T-cell (primary cell): ENCODE measurements at regions not wholly inside any gene's neighbourhood (a gene's known extent, or its start where the extent isn't known, plus 50 kb on each side); places are given as distances from the start of the nearest gene placed in this dataset.

Source experiments
- ATAC-seq, 4 experiments: fragments of 200-7000 bp in 3 of 4; fragments of 150-1000 bp in 1 of 4; cut with Tn5 transposase; replicated peaks in 1 of 4; 1 replicate in 3 of 4; 2 replicates in 1 of 4; pipeline ENCODE4 v1.10.0; 2021; ENCODE audit warnings: moderate library complexity in 3 of 4, mild to moderate bottlenecking in 2 of 4, moderate number of reproducible peaks in 1 of 4
- CTCF ChIA-PET, 2 donors: fragments of 300-600 bp; sonication (Branson Sonifier 250); formaldehyde crosslinking; loops; one replicate each; lab custom pipeline; 2022; ENCODE audit warnings: antibody characterized with exemption in 2 of 2; lab: Charles Lee
- POLR2A ChIA-PET, 2 donors: fragments of 300-600 bp; sonication (Branson Sonifier 250); formaldehyde crosslinking; loops; one replicate each; lab custom pipeline; 2022; ENCODE audit warnings: antibody characterized with exemption in 2 of 2; lab: Charles Lee
- DNase-seq, 35 experiments: peaks; one replicate each; pipeline versions ENCODE4 v3.0.0 to v3.0.0-alpha.2; 2013 to 2023
- H3K27ac ChIP-seq: one replicate; pipeline ENCODE4 v1.5.1; 2013; ENCODE audit warnings: low read length
- H3K27me3 ChIP-seq, 2 experiments: replicated peaks in 1 of 2; 1 replicate in 1 of 2; 2 replicates in 1 of 2; pipeline versions ENCODE4 v1.6.1 to v1.7.0; 2013; ENCODE audit warnings: low read length in 1 of 2, mixed read lengths in 1 of 2; ENCODE audit not compliant: control insufficient read depth in 2 of 2, insufficient read depth in 2 of 2; ENCODE audit errors: extremely low read depth in 1 of 2
- H3K36me3 ChIP-seq, 2 donors: 1 replicate in 1 of 2; 2 replicates in 1 of 2; pipeline versions ENCODE4 v1.6.1 to v1.7.0; 2013; ENCODE audit warnings: low read length in 1 of 2; ENCODE audit not compliant: control insufficient read depth in 2 of 2, insufficient read depth in 1 of 2; ENCODE audit errors: extremely low read depth in 1 of 2
- H3K4me1 ChIP-seq, 2 experiments: 1 replicate in 1 of 2; 2 replicates in 1 of 2; pipeline versions ENCODE4 v1.6.1 to v1.7.0; 2013; ENCODE audit warnings: low read length in 2 of 2, mixed read lengths in 1 of 2; ENCODE audit not compliant: insufficient read depth in 2 of 2, control insufficient read depth in 1 of 2; ENCODE audit errors: extremely low read depth in 1 of 2
- H3K4me3 ChIP-seq, 2 donors: 1 replicate in 1 of 2; 2 replicates in 1 of 2; pipeline versions ENCODE4 v1.5.1 to v1.7.0; 2013; ENCODE audit warnings: mild to moderate bottlenecking in 2 of 2, low read length in 1 of 2, moderate library complexity in 1 of 2; ENCODE audit not compliant: control insufficient read depth in 1 of 2; ENCODE audit errors: extremely low read depth in 1 of 2
- H3K9me3 ChIP-seq: 2 replicates; pipeline ENCODE4 v1.7.0; 2013
- H3K27ac Mint-ChIP-seq, 2 donors: one replicate each; pipeline ENCODE4 v1.8.0; 2020 to 2021; ENCODE audit warnings: mild to moderate bottlenecking in 2 of 2, mixed read lengths in 2 of 2
- H3K27me3 Mint-ChIP-seq, 2 donors: one replicate each; pipeline ENCODE4 v1.8.0; 2021 to 2022; ENCODE audit warnings: mixed read lengths in 2 of 2
- H3K36me3 Mint-ChIP-seq: one replicate; pipeline ENCODE4 v1.8.0; 2021; ENCODE audit warnings: mixed read lengths
- H3K4me1 Mint-ChIP-seq, 3 donors: one replicate each; pipeline ENCODE4 v1.8.0; 2020 to 2022; ENCODE audit warnings: mixed read lengths in 3 of 3, mild to moderate bottlenecking in 1 of 3
- H3K4me3 Mint-ChIP-seq, 3 donors: one replicate each; pipeline ENCODE4 v1.8.0; 2020 to 2022; ENCODE audit warnings: mild to moderate bottlenecking in 3 of 3, mixed read lengths in 3 of 3, moderate library complexity in 3 of 3
- H3K9me3 Mint-ChIP-seq, 3 donors: one replicate each; pipeline ENCODE4 v1.8.0; 2020 to 2022; ENCODE audit warnings: mixed read lengths in 3 of 3
- WGBS: methylation state at CpG from one replicate; pipeline ENCODE4 v1.1.5; 2013; ENCODE audit warnings: missing lambda C conversion rate; ENCODE audit not compliant: insufficient coverage; 5-methylcytosine and 5-hydroxymethylcytosine counted together

GRCh38 chr20:6705926-6706548, 61.4 kb upstream of the BMP2 start:
- Mint-ChIP-seq H3K27me3 (no peaks in the 10 kb centered on the region), H3K27ac (no peak overlapping the region), H3K4me3 (no peak overlapping the region), H3K4me1 (no peaks in the 10 kb centered on the region), H3K36me3 (no peaks in the 10 kb centered on the region), H3K9me3 (peaks cover 0 to 5% (median 3%) of the 10 kb centered on the region in 3 donors)
- H3K27me3 ChIP-seq = no peaks in the 10 kb centered on the region
- H3K4me3 ChIP-seq = no peak overlapping the region
- no peak overlapping the region for H3K27ac ChIP-seq
- DNase-seq (no peak), ATAC-seq (no peak)
- no peaks in the 10 kb centered on the region for H3K9me3 ChIP-seq
- H3K36me3 ChIP-seq = no peaks in the 10 kb centered on the region
- H3K4me1 ChIP-seq = no peaks in the 10 kb centered on the region
- POLR2A ChIA-PET = no interaction called here
- CTCF ChIA-PET = no interaction called here
- no CpG with 5 or more reads among the region's 7 CpGs for WGBS

GRCh38 chr20:6705106-6705766, 62.2 kb upstream of the BMP2 start:
- Histone ChIP-seq H3K27ac (no peak overlapping the region), H3K4me1 (no peaks in the 10 kb centered on the region), H3K9me3 (no peaks in the 10 kb centered on the region), H3K4me3 (no peak overlapping the region), H3K36me3 (no peaks in the 10 kb centered on the region), H3K27me3 (no peaks in the 10 kb centered on the region)
- Mint-ChIP-seq H3K27ac (no peak overlapping the region), H3K9me3 (peaks cover 0 to 5% (median 3%) of the 10 kb centered on the region in 3 donors), H3K27me3 (no peaks in the 10 kb centered on the region), H3K4me3 (no peak overlapping the region), H3K4me1 (no peaks in the 10 kb centered on the region), H3K36me3 (no peaks in the 10 kb centered on the region)
- WGBS = 49% methylated on average over 2 of the region's 6 CpGs
- ChIA-PET CTCF (no interaction called here), POLR2A (no interaction called here)
- DNase-seq (no peak), ATAC-seq (no peak)

GRCh38 chr20:6704132-6704861, 63.2 kb upstream of the BMP2 start:
- H3K27ac Mint-ChIP-seq = no peak overlapping the region
- Histone ChIP-seq H3K4me1 (no peaks in the 10 kb centered on the region), H3K9me3 (no peaks in the 10 kb centered on the region), H3K27me3 (no peaks in the 10 kb centered on the region), H3K4me3 (no peak overlapping the region), H3K36me3 (no peaks in the 10 kb centered on the region), H3K27ac (no peak overlapping the region)
- H3K4me3 Mint-ChIP-seq = no peak overlapping the region
- WGBS = 80% methylated on average over 1 of the region's 6 CpGs
- H3K27me3 Mint-ChIP-seq = no peaks in the 10 kb centered on the region
- POLR2A ChIA-PET = no interaction called here
- CTCF ChIA-PET = no interaction called here
- DNase-seq = no peak
- no peaks in the 10 kb centered on the region for H3K36me3 Mint-ChIP-seq
- H3K4me1 Mint-ChIP-seq = no peaks in the 10 kb centered on the region
- no peak for ATAC-seq
- peaks cover 3 to 5% (median 3%) of the 10 kb centered on the region in 3 donors for H3K9me3 Mint-ChIP-seq

GRCh38 chr20:6703656-6704055, 63.8 kb upstream of the BMP2 start:
- H3K9me3 ChIP-seq = no peaks in the 10 kb centered on the region
- DNase-seq (no peak), ATAC-seq (no peak)
- no peak overlapping the region for H3K4me3 Mint-ChIP-seq
- no peak overlapping the region for H3K4me3 ChIP-seq
- CTCF ChIA-PET = no interaction called here
- H3K9me3 Mint-ChIP-seq = peaks cover 3 to 5% (median 3%) of the 10 kb centered on the region in 3 donors
- H3K27me3 ChIP-seq = no peaks in the 10 kb centered on the region
- H3K27ac Mint-ChIP-seq = no peak overlapping the region
- no peaks in the 10 kb centered on the region for H3K4me1 ChIP-seq
- H3K27ac ChIP-seq = no peak overlapping the region
- POLR2A ChIA-PET = no interaction called here
- H3K4me1 Mint-ChIP-seq = no peaks in the 10 kb centered on the region
- no peaks in the 10 kb centered on the region for H3K36me3 ChIP-seq
- H3K27me3 Mint-ChIP-seq = no peaks in the 10 kb centered on the region
- no peaks in the 10 kb centered on the region for H3K36me3 Mint-ChIP-seq

- Mint-ChIP-seq H3K4me1 (no peaks in the 10 kb centered on the region), H3K36me3 (no peaks in the 10 kb centered on the region)
- WGBS = no CpG with 5 or more reads among the region's 3 CpGs
Observed at GRCh38 chr20:6703047-6703446, 64.4 kb upstream of the BMP2 start.

GRCh38 chr20:6702144-6702543, 65.3 kb upstream of the BMP2 start:
- Mint-ChIP-seq H3K36me3 (no peaks in the 10 kb centered on the region), H3K27me3 (no peaks in the 10 kb centered on the region), H3K4me3 (no peak overlapping the region), H3K4me1 (no peaks in the 10 kb centered on the region), H3K27ac (no peak overlapping the region), H3K9me3 (peaks cover 3 to 11% (median 5%) of the 10 kb centered on the region in 3 donors)
- no peak for ATAC-seq
- no peak for DNase-seq
- POLR2A ChIA-PET = no interaction called here
- H3K4me1 ChIP-seq = no peaks in the 10 kb centered on the region
- no peaks in the 10 kb centered on the region for H3K9me3 ChIP-seq
- H3K4me3 ChIP-seq = no peak overlapping the region
- CTCF ChIA-PET = no interaction called here
- H3K27me3 ChIP-seq = no peaks in the 10 kb centered on the region
- H3K27ac ChIP-seq = no peak overlapping the region
- H3K36me3 ChIP-seq = no peaks in the 10 kb centered on the region

More at GRCh38 chr20:6703047-6703446, 64.4 kb upstream of the BMP2 start:
- ChIA-PET CTCF (no interaction called here), POLR2A (no interaction called here)
- peaks cover 3 to 7% (median 5%) of the 10 kb centered on the region in 3 donors for H3K9me3 Mint-ChIP-seq
- H3K27ac Mint-ChIP-seq = no peak overlapping the region
- Histone ChIP-seq H3K36me3 (no peaks in the 10 kb centered on the region), H3K4me3 (no peak overlapping the region), H3K4me1 (no peaks in the 10 kb centered on the region), H3K9me3 (no peaks in the 10 kb centered on the region), H3K27ac (no peak overlapping the region), H3K27me3 (no peaks in the 10 kb centered on the region)
- ATAC-seq (no peak), DNase-seq (no peak)
- H3K4me3 Mint-ChIP-seq = no peak overlapping the region
- H3K27me3 Mint-ChIP-seq = no peaks in the 10 kb centered on the region
